ENCODE measurements at regions not wholly inside any gene's neighbourhood (a gene's known extent, or its start where the extent isn't known, plus 50 kb on each side); places are given as distances from the start of the nearest gene placed in this dataset.

GRCh38 chr3:86711634-86712033 lies 279.3 kb downstream of the VGLL3 start:
- no peak for DNase-seq

- no peak for DNase-seq
Measured at GRCh38 chr3:86708893-86709292, 282.1 kb downstream of the VGLL3 start.

GRCh38 chr3:86702381-86702958 lies 288.5 kb downstream of the VGLL3 start:
- DNase-seq = peak; percentile 7

GRCh38 chr3:86695752-86696151 lies 295.2 kb downstream of the VGLL3 start:
- no peak for DNase-seq

- DNase-seq = no peak
Measured at GRCh38 chr3:86673991-86674390, 317.0 kb downstream of the VGLL3 start.

GRCh38 chr3:86661817-86662216 lies 329.1 kb downstream of the VGLL3 start:
- no peak for DNase-seq

- DNase-seq = no peak
Measured at GRCh38 chr3:86658876-86659275, 332.1 kb downstream of the VGLL3 start.

- no peak for DNase-seq
Measured at GRCh38 chr3:86654806-86655460, 336.0 kb downstream of the VGLL3 start.

GRCh38 chr3:86653661-86654205 lies 337.2 kb downstream of the VGLL3 start:
- peak; percentile 50 for DNase-seq

- no peak for DNase-seq
Measured at GRCh38 chr3:86648087-86648486, 342.9 kb downstream of the VGLL3 start.

GRCh38 chr3:86645756-86646155 lies 345.2 kb downstream of the VGLL3 start:
- DNase-seq = no peak

- no peak for DNase-seq
Measured at GRCh38 chr3:86634361-86634760, 356.6 kb downstream of the VGLL3 start.

- DNase-seq = no peak
Measured at GRCh38 chr3:86629511-86629910, 361.4 kb downstream of the VGLL3 start.

GRCh38 chr3:86624192-86624591 lies 366.8 kb downstream of the VGLL3 start:
- no peak for DNase-seq

- no peak for DNase-seq
Measured at GRCh38 chr3:86618706-86619105, 372.2 kb downstream of the VGLL3 start.

GRCh38 chr3:86605166-86605565 lies 385.8 kb downstream of the VGLL3 start:
- no peak for DNase-seq

GRCh38 chr3:86595696-86596095 lies 395.3 kb downstream of the VGLL3 start:
- DNase-seq = no peak

- DNase-seq = no peak
Measured at GRCh38 chr3:86594838-86595237, 396.1 kb downstream of the VGLL3 start.

- DNase-seq = no peak
Measured at GRCh38 chr3:86578071-86578470, 412.9 kb downstream of the VGLL3 start.

GRCh38 chr3:86563400-86563970 lies 427.5 kb downstream of the VGLL3 start:
- peak; percentile 12 for DNase-seq

- no peak for DNase-seq
Measured at GRCh38 chr3:86562090-86562489, 428.9 kb downstream of the VGLL3 start.

GRCh38 chr3:86561215-86561614 lies 429.7 kb downstream of the VGLL3 start:
- no peak for DNase-seq

GRCh38 chr3:86554383-86554782 lies 436.6 kb downstream of the VGLL3 start:
- peak; percentile 37 for DNase-seq

GRCh38 chr3:86547692-86548091 lies 443.3 kb downstream of the VGLL3 start:
- DNase-seq = no peak
